DMS153 treated with DMSO at 0.1 percent for 48 hours (cell line): ENCODE measurements at regions not wholly inside any gene's neighbourhood (a gene's known extent, or its start where the extent isn't known, plus 50 kb on each side); places are given as distances from the start of the nearest gene placed in this dataset.
"Not testable (repeated sequence)": the region's sequence is repeated elsewhere in the genome, so short reads cannot be mapped to it uniquely, and the experiment has no call there.

Experiments
- DNase-seq: peaks from one replicate; lab custom pipeline; 2025; ENCODE audit not compliant: unreplicated experiment; lab: John Stamatoyannopoulos, UW

DNA sequence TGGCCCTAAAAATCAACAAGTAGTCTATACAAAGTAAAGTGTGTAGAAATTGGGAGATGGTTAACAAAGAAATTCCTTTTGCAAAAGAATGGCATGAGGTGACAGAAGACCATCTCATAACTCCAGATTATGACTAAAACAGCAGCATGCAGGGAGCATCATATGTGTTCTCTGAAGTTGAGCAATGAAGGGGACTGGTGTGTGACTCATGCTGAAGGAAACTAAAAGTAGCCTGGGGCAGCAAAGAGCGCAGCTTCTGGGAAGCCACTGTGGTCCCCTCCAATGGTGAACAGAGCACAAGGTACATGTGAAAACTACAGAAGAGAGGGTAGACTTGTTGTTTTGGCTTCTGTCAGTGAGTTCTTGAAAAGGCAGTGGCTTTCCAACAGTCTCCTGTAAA, 133.4 kb downstream of the MACC1 start:
- no peak for DNase-seq

DNA sequence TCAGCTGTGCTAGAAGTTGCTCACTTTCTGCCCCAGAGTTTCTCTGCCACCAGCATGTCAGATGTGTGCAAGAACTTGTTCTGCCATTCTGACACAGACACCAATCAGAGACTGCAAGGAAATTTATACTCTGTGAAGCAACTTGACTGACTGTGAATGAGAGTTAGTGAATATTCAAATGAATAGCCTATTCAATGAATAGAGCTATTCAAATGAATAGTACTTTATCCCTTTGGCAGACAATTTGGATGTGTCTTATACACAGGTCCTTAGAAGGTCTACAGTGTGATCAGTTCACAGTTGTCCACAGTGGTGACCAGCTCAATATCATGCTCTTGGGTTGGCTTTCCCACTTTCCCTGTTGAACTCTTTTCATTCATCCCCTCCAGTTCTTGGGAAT, 138.1 kb downstream of the MACC1 start:
- no peak for DNase-seq

DNA sequence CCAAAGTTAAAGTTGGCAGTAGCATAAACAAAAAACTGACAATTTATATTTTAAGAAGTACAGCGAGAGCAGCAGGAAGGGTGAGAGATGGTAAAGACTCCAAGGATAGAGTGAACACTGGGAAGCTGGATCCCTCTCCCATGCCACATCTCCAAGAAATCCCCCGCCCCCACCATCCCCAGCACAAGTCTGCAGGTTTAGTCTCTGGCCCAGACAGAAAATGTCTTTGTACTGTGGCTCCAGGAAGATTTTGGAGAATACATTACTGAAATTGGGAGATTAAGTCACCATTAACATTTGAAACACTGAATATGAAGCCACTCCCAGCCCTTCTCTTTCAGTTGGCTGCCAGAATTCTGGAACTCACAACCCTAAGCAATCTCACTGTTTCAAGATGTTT, 140.3 kb downstream of the MACC1 start:
- no peak for DNase-seq

DNA sequence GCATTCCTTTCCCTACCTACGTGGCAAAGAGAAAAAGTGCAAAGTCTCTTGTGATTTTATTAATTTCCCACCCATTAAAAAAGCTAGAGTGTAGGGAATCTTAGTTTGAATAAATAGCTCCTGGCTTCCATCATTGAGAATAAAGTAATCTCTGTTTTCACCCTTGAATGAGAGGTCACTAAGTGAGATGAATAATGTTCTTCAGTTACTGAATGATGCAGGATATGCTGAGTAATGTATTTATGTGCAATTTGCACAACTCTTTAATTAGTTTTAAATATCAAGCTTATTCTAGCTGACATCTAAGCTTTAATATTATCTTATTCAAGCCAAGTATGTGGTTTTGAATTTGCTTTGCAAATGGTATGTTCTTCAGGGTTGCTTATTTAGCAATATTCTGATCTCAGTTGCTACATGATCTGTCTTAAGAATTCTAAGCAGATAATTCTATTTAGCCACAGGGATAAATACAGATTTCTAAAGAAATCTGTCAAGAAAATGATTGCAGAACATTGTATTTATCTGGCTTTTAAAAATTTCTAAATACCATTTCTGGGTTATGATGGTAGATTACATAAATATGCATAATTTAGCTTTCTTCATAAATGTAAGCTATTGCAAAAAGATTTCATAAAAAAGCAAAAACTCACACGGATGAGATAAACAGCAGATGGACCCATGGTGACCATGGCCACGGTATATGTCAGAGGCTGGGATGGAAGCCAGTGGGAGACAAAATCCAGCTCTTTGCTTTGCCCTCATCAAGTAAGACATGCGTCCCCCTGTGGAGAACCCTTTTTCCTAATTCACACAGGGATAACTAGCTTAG, 141.0 kb downstream of the MACC1 start:
- DNase-seq: no peak

DNA sequence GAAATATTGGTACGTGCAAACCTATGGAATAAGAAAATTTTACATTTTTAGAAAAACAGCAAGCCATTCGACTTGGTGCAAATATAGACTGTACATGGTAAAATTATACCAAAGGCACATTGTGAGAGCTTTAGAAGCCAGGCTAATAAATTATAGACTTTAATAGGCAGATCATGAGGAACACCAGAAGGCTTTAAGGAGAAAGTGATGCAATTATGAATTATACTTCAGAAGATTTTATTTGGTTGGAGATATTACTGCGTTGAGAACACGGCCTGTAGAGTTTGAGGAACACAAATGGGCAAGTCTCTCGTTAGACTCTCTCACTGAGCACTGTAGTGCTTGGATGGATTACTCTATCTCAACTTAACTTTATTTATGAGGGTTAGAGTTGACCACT, 141.7 kb downstream of the MACC1 start:
- no peak for DNase-seq

DNA sequence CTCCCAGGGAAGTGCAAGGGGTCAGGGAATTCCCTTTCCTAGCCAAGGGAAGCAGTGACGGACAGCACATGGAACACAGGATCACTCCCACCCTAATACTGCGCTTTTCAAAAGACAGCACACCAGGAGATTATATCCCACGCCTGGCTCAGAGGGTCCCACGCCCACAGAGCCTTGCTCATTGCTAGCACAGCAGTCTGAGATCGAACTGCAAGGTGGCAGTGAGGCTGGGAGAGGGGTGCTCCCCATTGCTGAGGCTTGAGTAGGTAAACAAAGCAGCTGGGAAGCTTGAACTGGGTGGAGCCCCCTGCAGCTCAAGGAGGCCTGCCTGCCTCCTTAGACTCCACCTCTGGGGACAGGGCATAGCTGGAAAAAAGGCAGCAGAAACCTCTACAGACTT, 149.2 kb downstream of the MACC1 start:
- not testable (repeated sequence) for DNase-seq

DNA sequence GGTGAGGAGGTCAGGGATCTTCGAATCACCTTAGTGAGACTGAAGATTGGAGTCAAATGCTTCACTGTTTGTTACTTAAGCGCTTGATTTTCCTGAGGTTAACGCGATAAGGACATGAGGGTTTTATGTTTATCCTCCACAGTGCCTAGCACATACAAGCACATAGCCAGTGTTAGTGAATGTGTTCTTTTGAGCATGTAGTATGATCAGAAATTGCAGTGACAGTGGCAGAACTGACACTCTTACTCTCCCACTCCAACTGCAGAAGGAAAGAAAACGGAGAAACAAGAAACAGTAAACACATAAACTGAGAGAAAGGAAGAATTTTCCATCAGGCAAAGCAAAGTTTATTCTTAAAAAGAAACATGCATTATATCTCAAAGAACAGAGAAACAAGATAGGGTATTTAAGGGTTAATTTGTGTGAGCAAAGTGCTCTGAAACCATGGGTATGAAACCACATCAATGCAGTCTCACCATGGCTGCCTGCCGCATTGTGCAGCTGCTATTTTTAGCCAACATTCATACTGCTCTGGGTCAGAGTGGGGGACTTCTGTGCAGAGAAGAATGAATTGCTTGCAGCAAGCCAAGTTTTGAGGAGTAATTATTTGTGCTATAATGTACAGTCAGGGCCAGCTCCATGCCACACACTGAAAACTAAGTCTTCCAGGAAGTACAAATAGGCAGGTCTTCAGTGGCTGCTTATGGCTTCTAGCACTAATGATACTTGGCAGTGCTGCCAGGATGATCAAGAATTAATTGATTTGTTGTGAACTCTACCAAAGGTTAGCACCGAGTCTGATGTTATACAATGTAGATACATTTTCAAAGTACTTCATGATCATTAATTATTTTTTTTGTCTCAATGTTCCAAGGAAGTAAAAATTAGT, 152.0 kb downstream of the MACC1 start:
- no peak for DNase-seq

DNA sequence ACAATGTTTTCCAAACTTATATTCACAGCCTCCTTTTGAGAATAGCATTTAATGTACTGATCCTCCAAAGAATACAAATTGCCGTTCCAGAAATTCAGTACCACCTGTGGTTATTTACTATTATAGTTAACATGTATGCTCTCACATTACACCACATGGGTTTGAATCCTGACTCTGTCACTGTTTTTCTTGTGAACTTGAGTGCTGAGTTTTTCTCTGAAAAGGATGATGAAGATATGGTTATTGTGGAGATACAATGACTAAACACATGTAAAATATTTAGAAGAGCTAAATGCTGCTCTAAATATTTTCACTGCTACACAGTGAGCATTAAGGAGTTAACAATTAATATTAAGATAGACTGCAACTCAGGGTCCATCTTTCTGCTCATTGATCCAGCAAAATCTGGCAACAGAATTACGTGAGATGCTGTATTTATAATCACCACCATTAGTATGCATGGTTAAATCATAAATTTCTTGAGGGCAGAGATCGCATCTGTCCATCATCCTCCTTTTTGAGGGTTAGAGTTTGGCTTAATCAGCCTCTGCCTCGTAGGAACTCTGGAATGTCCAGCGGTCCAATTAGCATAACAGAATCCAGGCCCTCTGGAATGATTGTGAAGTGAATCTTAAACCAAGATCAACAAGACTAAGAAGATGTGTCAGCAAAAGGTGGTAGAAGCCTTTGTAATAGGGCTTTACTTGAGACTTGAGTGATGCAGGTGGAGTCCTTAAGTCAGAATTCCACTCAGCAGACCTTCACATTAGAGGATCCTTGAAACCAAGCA, 152.8 kb downstream of the MACC1 start:
- no peak for DNase-seq

DNA sequence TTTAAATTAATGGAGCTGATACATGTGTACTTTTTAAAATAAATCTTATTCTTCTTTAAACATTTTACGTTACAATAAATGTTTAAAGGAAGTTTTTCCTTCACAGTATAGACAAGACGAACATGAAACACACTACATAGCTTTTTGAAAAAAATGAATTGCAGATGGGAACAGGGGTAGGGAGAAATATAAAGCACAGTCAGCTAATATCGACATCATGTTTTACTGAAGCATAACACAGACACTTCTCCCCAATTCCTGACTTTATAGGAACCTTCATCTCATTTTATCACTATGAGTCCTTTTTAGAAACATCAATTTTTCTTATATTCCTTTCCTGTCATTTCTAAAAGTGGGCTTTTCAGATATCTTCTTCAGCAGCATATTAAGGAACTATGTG, 153.5 kb downstream of the MACC1 start:
- DNase-seq: no peak

DNA sequence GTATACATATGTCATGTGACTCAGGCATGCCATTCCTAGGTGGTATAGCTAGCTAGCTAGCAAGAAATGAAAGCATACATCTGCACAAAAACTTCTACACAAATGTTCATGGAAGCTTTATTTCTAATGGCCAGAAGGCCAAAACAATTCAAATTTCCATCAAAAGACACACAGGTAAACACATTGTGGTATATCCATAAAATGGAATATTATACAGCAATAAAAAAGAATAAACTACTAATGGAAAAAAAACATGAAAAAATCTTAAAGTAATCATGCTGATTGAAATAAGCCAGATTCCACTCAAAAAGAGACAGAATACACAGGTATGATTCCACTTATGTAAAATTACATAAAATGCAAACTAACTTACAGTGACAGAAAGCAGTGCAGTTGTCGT, 154.3 kb downstream of the MACC1 start:
- DNase-seq: no peak

DNA sequence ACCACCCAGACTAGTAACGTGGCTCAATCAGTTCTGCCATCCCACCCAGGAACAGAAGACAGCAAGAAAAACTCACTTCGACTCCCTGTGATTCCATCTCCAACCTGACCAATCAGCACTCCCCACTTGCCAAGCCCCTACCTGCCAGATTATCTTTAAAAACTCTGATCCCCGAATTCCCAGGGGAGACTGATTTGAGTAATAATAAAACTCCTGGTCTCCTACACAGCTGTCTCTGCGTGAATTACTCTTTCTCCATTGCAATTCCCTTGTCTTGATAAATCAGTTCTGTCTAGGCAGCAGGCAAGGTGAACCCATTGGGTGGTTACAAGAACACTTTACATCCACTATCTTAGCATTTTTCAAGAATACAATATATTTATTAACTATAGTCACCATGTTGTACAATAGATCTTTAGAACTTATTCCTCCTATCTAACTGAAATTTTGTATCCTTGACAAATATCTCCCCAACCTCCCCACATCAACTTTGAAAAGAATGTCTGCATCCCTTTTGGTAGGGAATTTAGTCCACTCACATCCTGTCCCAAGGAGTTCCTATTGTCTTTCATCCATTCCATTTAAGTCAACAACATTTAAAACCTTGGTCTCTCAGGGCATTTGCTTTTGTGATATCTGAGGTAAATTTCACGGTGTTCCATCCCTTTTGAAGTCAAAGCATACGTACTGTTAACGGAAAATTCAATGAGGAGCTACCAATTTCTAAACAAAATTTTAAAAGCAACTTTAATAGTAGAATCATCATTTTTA, 163.7 kb downstream of the MACC1 start:
- DNase-seq: no peak

DNA sequence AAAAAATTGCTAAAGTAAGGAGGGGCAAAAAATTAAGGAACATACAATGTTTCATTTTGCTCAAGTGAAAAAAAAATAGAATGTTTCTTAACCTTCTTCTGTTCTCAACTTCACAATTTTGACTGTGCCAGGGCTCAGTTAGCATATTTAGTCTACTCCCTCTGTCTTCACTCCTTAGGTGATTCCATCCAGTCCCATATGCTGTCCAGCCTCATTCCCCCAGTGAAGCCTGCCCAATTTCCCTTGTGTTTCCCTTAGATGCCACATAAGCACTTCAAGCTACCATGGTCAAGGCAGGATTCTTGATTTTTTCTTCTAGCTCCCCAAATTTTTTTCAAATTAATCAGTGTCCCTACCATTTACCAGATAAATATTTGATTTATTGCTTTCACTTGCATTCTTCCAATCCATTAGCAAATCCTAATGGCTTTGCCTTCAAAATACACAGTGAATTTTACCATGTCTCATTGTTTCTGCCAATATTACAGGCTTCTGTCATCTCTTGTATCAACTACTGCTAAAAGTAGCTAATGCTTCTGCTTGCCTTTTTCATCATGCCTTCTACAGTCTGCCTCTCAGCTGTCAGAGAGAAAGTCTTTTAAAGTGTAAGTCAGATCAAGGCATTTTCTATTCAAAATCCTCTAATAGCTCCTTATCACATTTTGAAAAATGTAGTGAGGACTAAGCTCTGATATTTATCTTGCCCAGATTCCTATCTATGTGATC, 166.8 kb downstream of the MACC1 start:
- DNase-seq: no peak

DNA sequence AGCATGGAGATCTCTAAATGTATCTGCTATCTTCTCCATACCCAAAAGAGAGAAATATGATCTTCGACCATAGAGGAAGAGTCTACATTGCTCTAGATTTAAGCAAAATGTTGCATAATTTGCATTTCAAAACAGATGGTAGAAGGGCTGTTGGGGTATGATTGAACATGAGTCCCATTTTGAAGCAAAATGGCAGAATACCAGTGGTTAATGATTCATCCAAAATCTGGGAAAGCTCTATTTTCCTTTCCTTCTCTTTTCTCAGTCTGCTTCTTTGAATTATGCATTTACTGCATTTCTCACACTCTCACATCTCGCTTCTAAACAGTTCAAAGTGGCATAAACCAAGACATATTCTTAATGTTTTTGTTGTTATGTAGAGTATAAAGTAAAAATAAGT, 178.5 kb downstream of the MACC1 start:
- no peak for DNase-seq

DNA sequence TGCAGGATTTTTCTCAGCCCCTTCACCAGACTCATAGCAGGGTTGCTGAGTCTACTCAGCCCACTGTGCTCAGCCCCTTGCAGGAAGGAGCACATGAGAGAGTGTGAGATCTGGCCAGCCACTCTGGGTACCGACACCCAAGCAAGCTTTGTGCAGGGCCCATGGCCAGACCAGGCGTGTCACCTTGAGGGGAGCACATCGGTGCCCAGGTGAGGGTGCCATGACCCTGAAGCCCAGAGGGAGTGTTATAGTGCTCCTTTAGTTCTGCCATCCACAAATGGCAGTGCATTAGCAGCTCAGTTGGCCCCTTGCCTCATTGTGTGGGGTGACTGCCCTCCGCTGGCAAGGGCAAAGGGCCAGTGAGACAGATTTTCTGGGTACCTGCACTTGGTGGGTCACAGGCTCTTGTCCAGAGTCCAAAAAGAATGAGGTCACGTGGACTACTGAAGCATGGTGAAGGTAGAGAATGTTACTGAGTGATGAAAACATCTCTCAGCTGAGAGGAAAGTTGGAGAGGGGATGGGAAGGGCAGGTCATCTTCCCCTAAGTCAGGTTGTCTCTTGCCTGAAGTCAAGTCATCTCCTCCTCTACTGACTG, 181.8 kb downstream of the MACC1 start:
- DNase-seq: no peak

DNA sequence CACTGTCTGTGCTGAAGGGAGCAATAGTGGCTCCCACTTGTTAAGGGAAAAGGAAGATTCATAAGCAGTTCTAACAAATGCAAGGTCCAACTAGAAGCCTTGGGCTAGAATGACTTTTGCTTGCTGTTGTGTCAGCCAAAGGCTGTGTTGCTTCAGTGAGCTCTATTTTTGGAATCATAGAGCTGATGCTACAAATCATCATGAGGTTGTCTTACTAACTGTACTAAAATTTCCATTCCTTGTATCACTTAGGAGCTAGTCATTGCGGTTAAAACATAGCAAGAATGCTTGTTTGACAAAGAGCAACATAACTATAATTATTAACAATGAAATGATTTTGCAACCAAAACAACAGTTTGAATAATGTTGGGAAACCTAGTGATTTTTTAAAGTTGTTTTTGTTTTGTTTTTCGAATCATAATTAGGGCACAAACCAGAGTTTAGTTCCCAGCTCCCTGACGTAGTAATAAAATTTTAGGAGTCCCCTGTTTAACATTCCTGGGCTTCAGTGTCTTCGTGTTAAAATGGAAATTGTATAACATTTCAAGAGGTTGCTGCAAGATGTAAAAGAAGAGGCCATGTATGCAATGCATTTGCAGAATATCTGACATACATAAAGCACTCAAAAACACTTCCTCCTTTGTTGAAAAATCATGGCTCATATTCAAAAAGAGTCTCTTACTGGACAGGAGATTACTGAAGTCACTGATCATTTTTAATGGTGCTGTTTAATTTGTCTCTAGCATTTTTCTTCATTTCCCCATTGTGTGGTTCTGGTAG, 183.4 kb downstream of the MACC1 start:
- no peak for DNase-seq

DNA sequence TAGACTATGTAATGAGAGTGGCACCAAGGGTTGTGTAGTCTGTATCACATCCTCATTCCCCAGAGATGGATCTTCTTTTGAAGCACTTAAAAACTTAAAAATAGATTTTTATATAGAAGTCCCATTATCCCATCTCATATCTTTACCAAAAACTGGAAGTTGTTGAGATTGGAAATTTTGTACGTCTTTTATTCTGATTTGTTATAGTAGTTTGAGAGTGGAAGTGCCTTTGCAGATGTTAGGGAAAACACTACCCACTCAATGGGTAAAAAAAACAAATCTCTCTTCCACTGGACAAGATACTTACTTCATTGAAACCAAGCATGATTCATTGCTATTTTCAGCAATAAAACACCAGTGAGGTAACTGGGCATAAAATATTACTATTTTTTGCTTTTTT, 184.4 kb downstream of the MACC1 start:
- no peak for DNase-seq

DNA sequence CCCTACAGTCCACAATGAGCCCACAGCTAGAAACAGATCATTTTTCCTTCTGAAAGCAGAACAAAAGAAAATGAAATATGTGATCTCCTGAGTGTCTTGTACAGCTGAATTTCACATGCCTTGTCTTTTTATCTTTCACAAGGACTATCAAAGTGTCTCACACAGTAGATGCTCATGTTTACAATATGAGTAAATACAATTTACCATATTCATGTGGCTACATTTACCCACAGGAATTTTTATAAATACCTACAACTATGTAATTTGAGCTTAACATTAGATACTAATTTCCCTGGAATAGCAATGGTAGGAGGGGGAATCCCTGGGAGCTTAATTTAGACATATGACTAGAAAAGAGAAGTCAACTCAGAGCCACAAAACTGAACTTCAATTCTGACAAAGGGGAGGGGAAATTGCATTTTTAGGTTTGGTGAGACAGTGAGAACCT, 186.2 kb downstream of the MACC1 start:
- DNase-seq: no peak

DNA sequence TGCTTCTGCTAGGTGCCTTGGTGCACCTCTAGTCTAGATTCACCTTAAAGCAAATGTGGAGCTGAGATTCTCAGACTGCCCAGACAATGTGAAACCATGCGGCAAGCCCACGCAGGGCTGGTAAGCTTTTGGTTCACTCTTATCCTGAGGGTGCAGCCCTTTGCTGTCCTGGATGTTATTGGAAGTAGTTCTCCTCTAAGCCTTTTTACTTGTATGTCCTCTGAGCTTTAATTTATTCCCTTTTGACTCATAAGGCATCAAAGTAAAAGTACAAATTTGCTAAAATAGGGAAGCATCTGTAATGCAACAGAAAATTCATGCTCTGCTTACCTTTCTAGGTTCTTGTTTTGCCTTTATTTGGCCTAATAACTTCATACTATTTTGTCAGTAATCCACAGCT, 186.8 kb downstream of the MACC1 start:
- DNase-seq: no peak

DNA sequence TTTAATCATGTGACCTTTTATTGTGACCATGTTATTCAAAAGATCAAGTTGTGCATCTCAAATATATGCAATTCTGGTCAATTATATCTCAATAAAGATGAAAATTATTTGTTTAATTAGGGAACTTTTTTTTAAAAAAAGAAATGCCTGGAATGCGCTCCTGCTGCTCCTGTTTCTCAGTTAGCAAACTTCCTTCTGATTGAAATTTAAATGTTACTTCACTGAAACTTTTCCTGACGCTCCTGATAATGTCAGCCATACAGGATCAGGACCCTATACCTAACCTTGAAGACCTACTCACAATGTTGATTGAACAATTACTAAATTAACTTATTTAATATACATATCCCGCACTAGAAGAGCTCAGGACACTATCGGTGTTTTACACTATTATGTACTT, 190.4 kb downstream of the MACC1 start:
- DNase-seq: no peak
